ENCODE measurements at regions not wholly inside any gene's neighbourhood (a gene's known extent, or its start where the extent isn't known, plus 50 kb on each side); places are given as distances from the start of the nearest gene placed in this dataset.

- H3F3A ChIP-seq (replicated peaks; ENCODE audit: low read depth): no peaks in the 10 kb centered on the region
- Mint-ChIP-seq H3K27me3 (ENCODE audit: insufficient read depth, low read depth, poor library complexity) (no peaks in the 10 kb centered on the region), H3K36me3 (ENCODE audit: low read depth) (peaks cover 4% of the 10 kb centered on the region; the same call in 1 of the 3 replicates), H3K4me3 (no peak overlapping the region), H3K27ac (no peak overlapping the region), H3K9me3 (peaks cover 4% of the 10 kb centered on the region; the same call in 2 of the 3 replicates), H3K4me1 (no peaks in the 10 kb centered on the region)
- no peaks in the 10 kb centered on the region for H3K36me3 ChIP-seq (ENCODE audit: insufficient read depth)
- no peak overlapping the region for H2AFZ ChIP-seq
- ATAC-seq (no peak), DNase-seq (ENCODE audit: low spot score) (no peak)
- H3K4me2 ChIP-seq: no peak overlapping the region
- H3K9me2 ChIP-seq (ENCODE audit: insufficient read depth): no peaks in the 10 kb centered on the region
- no peaks in the 10 kb centered on the region for H3K27me3 ChIP-seq (ENCODE audit: insufficient read depth)
- H3K4me3 ChIP-seq: no peak overlapping the region
- TF ChIP-seq EZH2phosphoT487 (IDR thresholded peaks at IDR 0.05; ENCODE audit: unreplicated experiment) (no peak), JUNB (IDR thresholded peaks at IDR 0.05; ENCODE audit: unreplicated experiment) (no peak), ZNF462 (CRISPR knock-in tag; IDR thresholded peaks at IDR 0.05) (no peak), NANOG (IDR thresholded peaks at IDR 0.05; ENCODE audit: borderline replicate concordance) (no peak), POLR2AphosphoS5 (IDR thresholded peaks at IDR 0.05; ENCODE audit: low read depth) (no peak)
- no peak overlapping the region for H3K27ac ChIP-seq (ENCODE audit: low read depth)
- H3K4me1 ChIP-seq (ENCODE audit: insufficient read depth): no peaks in the 10 kb centered on the region
- H3K79me2 ChIP-seq (replicated peaks; ENCODE audit: insufficient read depth): no peaks in the 10 kb centered on the region
- no peaks in the 10 kb centered on the region for H4K20me1 ChIP-seq (replicated peaks; ENCODE audit: insufficient read depth)
Observed at GRCh38 chr4:65102419-65102818, 567.9 kb downstream of the EPHA5 start.

GRCh38 chr4:65096630-65097029 lies 573.7 kb downstream of the EPHA5 start:
- Histone ChIP-seq H4K20me1 (replicated peaks; ENCODE audit: insufficient read depth) (no peaks in the 10 kb centered on the region), H3K27me3 (ENCODE audit: insufficient read depth) (no peaks in the 10 kb centered on the region), H3K4me3 (no peak overlapping the region), H3K36me3 (ENCODE audit: insufficient read depth) (no peaks in the 10 kb centered on the region), H2AFZ (no peak overlapping the region), H3K27ac (ENCODE audit: low read depth) (no peak overlapping the region), H3K4me1 (ENCODE audit: insufficient read depth) (no peaks in the 10 kb centered on the region), H3F3A (replicated peaks; ENCODE audit: low read depth) (no peaks in the 10 kb centered on the region), H3K9me2 (ENCODE audit: insufficient read depth) (no peaks in the 10 kb centered on the region), H3K79me2 (replicated peaks; ENCODE audit: insufficient read depth) (no peaks in the 10 kb centered on the region), H3K4me2 (no peak overlapping the region)
- Mint-ChIP-seq H3K4me1 (no peaks in the 10 kb centered on the region), H3K9me3 (peaks cover 19% of the 10 kb centered on the region), H3K36me3 (ENCODE audit: low read depth) (peaks cover 16% of the 10 kb centered on the region), H3K27me3 (ENCODE audit: insufficient read depth, low read depth, poor library complexity) (no peaks in the 10 kb centered on the region), H3K4me3 (no peak overlapping the region), H3K27ac (no peak overlapping the region)
- ATAC-seq: no peak
- no peak for DNase-seq (ENCODE audit: low spot score)
- TF ChIP-seq ZNF114 (CRISPR knock-in tag; IDR thresholded peaks at IDR 0.05): no peak
- TF ChIP-seq EZH2 (IDR thresholded peaks at IDR 0.05; ENCODE audit: low read depth, unreplicated experiment): no peak
- no peak for TF ChIP-seq NANOG (IDR thresholded peaks at IDR 0.05; ENCODE audit: borderline replicate concordance)
- no peak for TF ChIP-seq ZNF331 (CRISPR knock-in tag; IDR thresholded peaks at IDR 0.05; ENCODE audit: low read depth)
- TF ChIP-seq CTCF (conservative IDR thresholded peaks at IDR 0.05; ENCODE audit: low read depth in 2 of 2): no peak
- no peak for TF ChIP-seq REST (IDR thresholded peaks at IDR 0.05; ENCODE audit: unreplicated experiment)
- TF ChIP-seq POLR2AphosphoS5 (IDR thresholded peaks at IDR 0.05; ENCODE audit: low read depth): no peak

Measured in GM23338 (cell line).